Central memory CD8-positive, alpha-beta T cell (primary cell): ENCODE measurements at regions not wholly inside any gene's neighbourhood (a gene's known extent, or its start where the extent isn't known, plus 50 kb on each side); places are given as distances from the start of the nearest gene placed in this dataset.

ENCODE experiments used
- ATAC-seq: fragments of 150-1000 bp; cut with Tn5 transposase; replicated peaks from 2 replicates; pipeline ENCODE4 v1.10.0; 2022; ENCODE audit warnings: mild to moderate bottlenecking, moderate FRiP score, moderate number of reproducible peaks; ENCODE audit not compliant: poor library complexity, severe bottlenecking; ENCODE audit errors: extremely low read depth
- DNase-seq, 2 donors: peaks; one replicate each; pipeline ENCODE4 v3.0.0; 2021; ENCODE audit warnings: low spot score in 2 of 2
- H3K27ac Mint-ChIP-seq: one replicate; pipeline ENCODE4 v1.8.0; 2022; ENCODE audit warnings: low read depth, mild to moderate bottlenecking, moderate library complexity, mixed read lengths
- H3K27me3 Mint-ChIP-seq: one replicate; pipeline ENCODE4 v1.8.0; 2022; ENCODE audit warnings: mixed read lengths
- H3K36me3 Mint-ChIP-seq: one replicate; pipeline ENCODE4 v1.8.0; 2022; ENCODE audit warnings: mild to moderate bottlenecking, moderate library complexity, mixed read lengths; ENCODE audit not compliant: insufficient read depth
- H3K4me1 Mint-ChIP-seq: one replicate; pipeline ENCODE4 v1.8.0; 2022; ENCODE audit warnings: mixed read lengths
- H3K4me3 Mint-ChIP-seq: one replicate; pipeline ENCODE4 v1.8.0; 2022; ENCODE audit warnings: mild to moderate bottlenecking, moderate library complexity, mixed read lengths
- H3K9me3 Mint-ChIP-seq: one replicate; pipeline ENCODE4 v1.8.0; 2022; ENCODE audit warnings: mixed read lengths

DNA sequence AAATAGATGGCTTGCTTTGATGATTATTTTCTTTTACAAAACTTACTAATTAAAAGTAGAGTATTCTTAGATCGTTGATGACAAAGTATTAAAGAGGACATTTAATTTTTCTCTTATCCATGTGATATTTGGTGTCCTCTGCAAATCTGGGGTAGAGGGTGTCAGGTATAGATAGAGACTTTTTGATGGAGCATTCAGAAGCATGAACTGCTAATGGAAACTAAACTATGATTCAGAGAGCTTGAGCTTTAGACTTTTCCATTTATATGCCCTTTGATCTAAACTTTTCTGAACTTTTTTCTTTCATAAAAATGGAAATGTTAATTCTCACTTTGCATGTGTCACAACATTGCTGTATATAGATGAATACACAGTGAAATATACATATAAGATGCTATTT lies 619.7 kb downstream of the PLCL1 start:
- Mint-ChIP-seq H3K27me3 (peaks cover 10% of the 10 kb centered on the region), H3K4me1 (no peaks in the 10 kb centered on the region), H3K4me3 (no peak overlapping the region), H3K9me3 (peaks cover 6% of the 10 kb centered on the region), H3K27ac (no peak overlapping the region), H3K36me3 (no peaks in the 10 kb centered on the region)
- DNase-seq (no peak), ATAC-seq (no peak)

DNA sequence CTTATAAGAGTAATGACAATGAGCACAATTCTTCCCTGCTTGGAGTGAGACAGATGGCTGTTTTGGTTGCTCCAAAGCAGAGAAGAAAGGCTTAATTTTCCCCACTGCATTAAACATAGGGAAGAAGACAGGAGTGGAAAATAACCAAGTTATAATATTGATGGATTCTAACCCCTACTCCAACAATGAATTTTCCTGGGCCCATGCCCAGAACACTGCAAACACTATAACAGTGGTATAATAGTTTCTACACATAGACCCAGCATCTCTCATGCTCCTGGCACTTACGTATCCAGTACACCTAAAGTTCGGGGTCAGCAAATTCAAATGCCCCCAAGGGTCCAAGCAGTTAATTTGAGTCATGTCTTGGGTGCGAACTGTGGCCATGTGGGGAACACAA lies 613.4 kb downstream of the PLCL1 start:
- no peak for ATAC-seq

DNA sequence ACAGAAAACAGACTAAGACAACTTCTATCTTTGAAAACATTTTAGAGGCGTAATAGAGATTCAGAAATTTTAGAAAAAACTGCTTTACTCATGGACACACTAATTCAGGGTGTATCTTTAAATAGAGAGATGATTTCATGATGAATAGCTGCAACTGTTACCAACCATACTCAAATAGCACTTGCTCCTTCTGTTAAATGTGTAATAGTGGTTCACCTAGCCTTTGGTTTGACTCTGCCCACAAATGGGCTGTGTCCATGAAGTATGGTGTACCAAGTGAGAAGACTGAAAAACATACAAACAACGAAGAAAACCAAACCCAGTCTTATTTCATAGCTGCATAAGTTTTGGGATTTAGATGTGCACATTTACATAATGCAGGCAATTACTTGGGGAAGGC lies 610.6 kb downstream of the PLCL1 start:
- Mint-ChIP-seq H3K9me3 (no peaks in the 10 kb centered on the region), H3K27me3 (no peaks in the 10 kb centered on the region), H3K27ac (no peak overlapping the region), H3K36me3 (no peaks in the 10 kb centered on the region), H3K4me3 (no peak overlapping the region), H3K4me1 (no peaks in the 10 kb centered on the region)
- ATAC-seq: no peak
- no peak for DNase-seq

More for the DNA sequence above, 613.4 kb downstream of the PLCL1 start:
- H3K27ac Mint-ChIP-seq: no peak overlapping the region
- no peak for DNase-seq
- H3K9me3 Mint-ChIP-seq: no peaks in the 10 kb centered on the region
- H3K36me3 Mint-ChIP-seq: no peaks in the 10 kb centered on the region
- no peaks in the 10 kb centered on the region for H3K27me3 Mint-ChIP-seq
- no peaks in the 10 kb centered on the region for H3K4me1 Mint-ChIP-seq
- H3K4me3 Mint-ChIP-seq: no peak overlapping the region

DNA sequence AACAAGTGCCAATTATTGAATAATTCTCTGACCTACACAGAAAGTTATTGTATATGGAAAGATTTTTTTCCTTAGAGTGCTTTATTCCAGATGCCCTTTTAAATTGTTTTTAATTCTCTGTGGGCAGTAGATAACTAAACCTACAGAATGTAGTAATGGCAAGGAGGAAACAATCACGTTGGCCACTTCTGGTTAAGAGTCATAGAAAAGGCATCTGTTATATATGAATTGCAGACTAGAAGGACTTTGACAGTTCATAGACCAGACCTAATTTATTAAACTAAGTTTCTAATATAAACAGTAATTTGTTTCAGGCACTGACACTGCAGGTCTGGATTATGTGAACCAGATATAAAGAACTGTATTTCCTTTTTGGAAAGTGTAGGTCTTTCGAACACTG lies 607.5 kb downstream of the PLCL1 start:
- H3K27ac Mint-ChIP-seq: no peak overlapping the region
- no peak for ATAC-seq

DNA sequence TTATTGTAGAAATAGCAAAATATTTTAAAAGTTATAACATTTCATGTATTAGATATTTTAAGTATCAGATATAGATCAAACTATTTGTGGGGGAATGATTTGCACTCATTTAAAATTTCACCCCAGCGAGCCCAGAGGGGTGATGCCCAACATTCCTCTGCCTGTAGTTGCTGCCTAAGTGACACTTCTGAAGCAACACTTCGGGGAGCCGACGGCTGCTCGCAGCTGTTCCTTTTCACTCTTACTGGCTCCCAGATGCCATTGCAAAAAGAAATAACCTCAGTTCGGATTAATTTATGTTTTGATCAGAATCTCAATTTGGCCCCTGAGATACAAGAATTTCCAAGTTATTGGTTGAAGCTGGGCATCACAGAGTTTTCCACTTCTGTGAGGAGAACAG lies 603.8 kb downstream of the PLCL1 start:
- ATAC-seq: no peak

More for the DNA sequence above, 607.5 kb downstream of the PLCL1 start:
- Mint-ChIP-seq H3K4me3 (no peak overlapping the region), H3K27me3 (no peaks in the 10 kb centered on the region), H3K9me3 (no peaks in the 10 kb centered on the region), H3K4me1 (no peaks in the 10 kb centered on the region), H3K36me3 (no peaks in the 10 kb centered on the region)
- no peak for DNase-seq

DNA sequence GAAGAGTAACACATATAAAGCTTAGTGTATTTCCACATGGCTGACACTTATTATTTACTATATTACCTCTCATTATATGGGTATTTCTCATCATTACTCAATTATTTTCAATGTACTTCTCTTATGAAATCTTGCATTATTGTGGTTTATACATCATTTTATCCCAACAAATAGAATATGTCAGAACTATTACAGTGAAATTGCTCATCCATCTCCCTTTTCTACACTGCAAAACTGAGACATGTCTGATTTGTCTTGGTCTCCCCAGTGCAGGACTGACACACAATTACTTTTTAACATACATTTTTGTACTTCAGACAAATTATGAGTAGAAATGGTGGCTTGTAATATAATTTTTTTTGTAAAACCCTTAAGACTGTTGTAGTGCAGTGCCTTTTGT lies 600.9 kb downstream of the PLCL1 start:
- Mint-ChIP-seq H3K27ac (no peak overlapping the region), H3K9me3 (no peaks in the 10 kb centered on the region), H3K4me3 (no peak overlapping the region), H3K36me3 (no peaks in the 10 kb centered on the region), H3K27me3 (no peaks in the 10 kb centered on the region), H3K4me1 (no peaks in the 10 kb centered on the region)
- no peak for DNase-seq
- no peak for ATAC-seq

More for the DNA sequence above, 603.8 kb downstream of the PLCL1 start:
- Mint-ChIP-seq H3K4me1 (no peaks in the 10 kb centered on the region), H3K9me3 (no peaks in the 10 kb centered on the region), H3K4me3 (no peak overlapping the region), H3K27ac (no peak overlapping the region), H3K36me3 (no peaks in the 10 kb centered on the region), H3K27me3 (no peaks in the 10 kb centered on the region)
- no peak for DNase-seq

DNA sequence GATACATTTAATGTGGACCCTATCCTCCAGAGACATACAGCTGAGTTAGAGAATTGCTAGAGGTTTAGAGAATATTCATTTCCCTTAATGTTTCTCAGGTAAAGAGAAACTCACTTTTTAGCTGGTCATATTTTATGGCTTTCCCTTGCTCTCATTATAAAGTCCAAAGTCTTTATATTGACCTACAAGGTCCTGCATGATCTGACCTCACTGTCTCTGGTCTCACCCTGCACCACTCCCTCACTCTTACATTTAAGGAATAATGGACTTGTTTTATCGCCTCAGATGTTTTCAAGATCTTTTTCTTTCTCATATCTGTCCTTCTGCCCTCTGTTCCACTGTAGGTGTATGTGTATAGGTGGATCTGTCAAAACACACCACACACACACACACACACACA lies 597.3 kb downstream of the PLCL1 start:
- no peaks in the 10 kb centered on the region for H3K36me3 Mint-ChIP-seq
- no peak for ATAC-seq
- no peaks in the 10 kb centered on the region for H3K9me3 Mint-ChIP-seq
- H3K27ac Mint-ChIP-seq: no peak overlapping the region
- H3K4me3 Mint-ChIP-seq: no peak overlapping the region
- H3K27me3 Mint-ChIP-seq: peaks cover under 1% of the 10 kb centered on the region
- no peaks in the 10 kb centered on the region for H3K4me1 Mint-ChIP-seq
- DNase-seq: no peak

DNA sequence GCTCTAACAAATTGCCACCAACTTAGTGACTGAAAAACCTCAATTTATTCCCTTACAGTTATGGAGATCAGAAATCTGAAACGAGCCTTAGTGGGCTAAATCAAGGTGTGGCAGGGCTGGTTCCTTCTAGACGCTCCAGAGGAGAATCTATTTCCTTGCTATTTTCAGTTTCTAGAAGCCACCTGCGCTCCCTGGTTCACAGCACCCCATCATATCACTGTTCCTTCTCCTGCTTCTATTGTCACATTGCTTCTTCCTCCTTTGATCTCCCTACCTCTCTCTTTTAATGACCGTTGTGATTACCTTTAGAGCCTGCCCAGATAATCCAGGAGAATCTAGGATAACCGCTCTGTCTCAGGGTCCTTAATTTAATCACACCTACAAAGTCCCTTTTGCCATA lies 596.6 kb downstream of the PLCL1 start:
- Mint-ChIP-seq H3K27me3 (peaks cover 7% of the 10 kb centered on the region), H3K36me3 (no peaks in the 10 kb centered on the region), H3K4me3 (no peak overlapping the region), H3K4me1 (no peaks in the 10 kb centered on the region), H3K27ac (no peak overlapping the region), H3K9me3 (no peaks in the 10 kb centered on the region)
- ATAC-seq: no peak
- no peak for DNase-seq

DNA sequence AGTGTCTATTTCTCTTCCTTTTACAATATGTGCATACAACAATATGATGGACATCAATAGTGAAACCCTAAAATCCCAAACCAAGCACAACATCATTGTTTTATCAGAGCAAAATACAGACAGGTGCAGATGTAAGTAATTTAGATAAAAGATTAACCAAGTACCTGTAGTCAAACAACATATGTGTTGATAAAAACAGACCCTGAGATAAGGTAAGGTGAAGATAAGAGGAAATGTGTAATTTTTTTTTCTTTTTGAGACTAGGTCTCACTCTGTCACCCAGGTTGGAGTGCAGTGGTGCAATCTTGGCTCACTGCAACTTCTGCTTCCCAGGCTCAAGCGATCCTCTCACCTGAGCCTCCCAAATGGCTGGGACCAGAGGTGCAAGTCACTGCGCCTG lies 589.8 kb downstream of the PLCL1 start:
- DNase-seq: no peak
- no peak overlapping the region for H3K4me3 Mint-ChIP-seq
- peaks cover 20% of the 10 kb centered on the region for H3K27me3 Mint-ChIP-seq
- no peaks in the 10 kb centered on the region for H3K36me3 Mint-ChIP-seq
- no peaks in the 10 kb centered on the region for H3K9me3 Mint-ChIP-seq
- ATAC-seq: no peak
- H3K27ac Mint-ChIP-seq: no peak overlapping the region
- H3K4me1 Mint-ChIP-seq: no peaks in the 10 kb centered on the region

DNA sequence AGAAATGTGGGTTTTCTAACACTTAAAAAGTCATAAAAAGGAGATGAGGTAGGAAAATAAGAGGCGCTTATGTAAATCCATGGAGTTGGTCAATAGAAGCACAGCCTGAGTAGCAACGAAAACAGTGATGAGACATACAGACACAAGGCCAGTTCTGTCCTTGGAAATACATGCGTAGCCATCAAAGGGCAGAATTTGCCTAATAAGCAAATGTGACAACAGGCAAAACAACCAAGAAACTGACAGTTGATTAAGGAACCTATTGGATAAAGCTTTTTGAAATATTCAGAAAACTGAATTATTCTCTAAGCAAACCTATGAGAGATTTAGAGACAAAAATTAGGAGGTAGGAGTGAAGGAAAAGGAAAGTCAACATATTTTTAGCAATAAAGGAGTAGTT lies 586.3 kb downstream of the PLCL1 start:
- Mint-ChIP-seq H3K4me3 (no peak overlapping the region), H3K4me1 (no peaks in the 10 kb centered on the region), H3K9me3 (no peaks in the 10 kb centered on the region), H3K27me3 (peaks cover 10% of the 10 kb centered on the region), H3K36me3 (no peaks in the 10 kb centered on the region), H3K27ac (no peak overlapping the region)
- DNase-seq (no peak), ATAC-seq (no peak)

DNA sequence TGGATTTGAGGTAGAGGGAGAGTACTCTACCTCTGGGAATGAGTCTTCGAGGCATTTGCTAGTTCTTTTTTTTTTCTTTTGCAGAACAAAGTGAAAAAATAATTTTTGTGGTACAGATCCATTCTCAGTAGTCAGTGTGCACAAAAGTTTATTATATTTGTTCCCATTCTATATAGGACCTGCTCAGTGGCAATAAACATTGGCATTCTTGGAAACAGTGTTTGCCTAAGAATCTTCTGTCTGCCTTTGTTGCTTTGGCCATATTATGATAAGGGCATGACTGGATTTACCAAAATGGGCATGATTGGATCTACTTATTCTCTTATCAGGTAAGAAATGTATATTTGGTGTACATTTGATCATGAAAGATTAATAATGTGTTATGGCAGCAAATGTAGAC lies 583.3 kb downstream of the PLCL1 start:
- DNase-seq: no peak
- no peaks in the 10 kb centered on the region for H3K36me3 Mint-ChIP-seq
- no peak for ATAC-seq
- H3K27ac Mint-ChIP-seq: no peak overlapping the region
- H3K9me3 Mint-ChIP-seq: no peaks in the 10 kb centered on the region
- no peak overlapping the region for H3K4me3 Mint-ChIP-seq
- no peaks in the 10 kb centered on the region for H3K27me3 Mint-ChIP-seq
- H3K4me1 Mint-ChIP-seq: no peaks in the 10 kb centered on the region

DNA sequence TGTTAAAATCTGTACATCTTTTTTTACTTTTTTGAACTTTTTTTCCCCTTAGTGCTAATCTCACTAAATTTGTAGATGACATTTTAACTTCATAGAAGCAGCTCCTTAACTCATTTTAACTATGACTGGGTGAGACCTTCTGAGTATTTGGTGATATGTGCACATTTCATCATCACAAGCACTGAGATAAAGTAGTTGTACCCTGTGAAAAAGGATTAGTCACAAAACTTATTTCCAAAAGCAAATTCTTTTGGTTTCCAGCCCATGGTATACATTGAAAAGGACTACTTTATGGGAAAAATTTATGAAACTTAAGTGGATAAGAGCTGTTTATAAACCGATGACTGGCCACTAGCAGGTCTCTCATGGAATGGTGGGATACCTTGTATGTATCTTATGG lies 581.5 kb downstream of the PLCL1 start:
- Mint-ChIP-seq H3K36me3 (no peaks in the 10 kb centered on the region), H3K27me3 (peaks cover 11% of the 10 kb centered on the region), H3K4me1 (no peaks in the 10 kb centered on the region), H3K9me3 (no peaks in the 10 kb centered on the region), H3K4me3 (no peak overlapping the region), H3K27ac (no peak overlapping the region)
- ATAC-seq (no peak), DNase-seq (no peak)

DNA sequence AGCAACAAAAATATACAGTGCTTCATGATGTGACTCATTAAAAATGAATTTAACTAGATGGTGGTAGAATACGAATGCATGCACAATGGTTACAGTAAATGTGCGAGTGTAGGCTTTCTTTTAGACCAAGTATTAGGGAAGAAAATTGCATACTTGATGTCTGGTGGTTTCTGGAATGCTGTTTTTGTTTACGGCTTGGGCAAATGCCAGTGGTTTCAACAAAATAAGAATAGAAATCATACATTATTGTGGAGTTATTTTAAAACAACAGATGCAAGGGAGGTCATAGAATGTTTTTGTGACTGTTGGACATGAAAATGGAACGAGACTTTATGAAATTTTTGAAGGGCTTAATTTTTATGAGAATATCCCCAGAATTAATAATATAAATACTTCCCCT lies 580.9 kb downstream of the PLCL1 start:
- DNase-seq (no peak), ATAC-seq (no peak)
- Mint-ChIP-seq H3K27me3 (peaks cover 11% of the 10 kb centered on the region), H3K4me1 (no peaks in the 10 kb centered on the region), H3K4me3 (no peak overlapping the region), H3K9me3 (no peaks in the 10 kb centered on the region), H3K27ac (no peak overlapping the region), H3K36me3 (no peaks in the 10 kb centered on the region)

DNA sequence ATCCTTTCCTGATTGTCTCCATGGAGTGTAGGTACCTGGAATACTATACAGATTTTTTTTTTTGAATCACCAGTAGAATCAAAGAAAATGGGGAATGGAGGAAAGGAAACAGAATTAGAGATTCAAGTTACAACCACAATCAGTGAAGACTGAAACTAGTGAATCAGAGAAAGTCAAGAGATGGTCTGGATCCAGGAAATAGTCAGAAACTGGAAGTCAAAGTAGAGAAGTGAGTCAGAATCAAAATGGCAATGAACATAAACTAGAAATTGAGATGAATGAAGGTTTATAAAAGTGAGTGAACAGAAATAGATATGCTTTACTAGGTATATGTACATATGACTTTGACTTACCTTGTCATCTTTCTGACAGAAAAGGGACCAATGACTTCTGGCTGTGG lies 579.0 kb downstream of the PLCL1 start:
- Mint-ChIP-seq H3K36me3 (no peaks in the 10 kb centered on the region), H3K9me3 (no peaks in the 10 kb centered on the region), H3K27me3 (peaks cover 11% of the 10 kb centered on the region), H3K27ac (no peak overlapping the region), H3K4me1 (no peaks in the 10 kb centered on the region), H3K4me3 (no peak overlapping the region)
- ATAC-seq (no peak), DNase-seq (no peak)
